HCT116 (cell line): ENCODE measurements at regions not wholly inside any gene's neighbourhood (a gene's known extent, or its start where the extent isn't known, plus 50 kb on each side); places are given as distances from the start of the nearest gene placed in this dataset.

Experiments
- ATAC-seq: fragments of 200-7000 bp; cut with Tn5 transposase; 2 replicates; pipeline ENCODE4 v1.9.1; 2020; ENCODE audit warnings: mild to moderate bottlenecking, moderate library complexity
- BruUV-seq: library from RNA; stranded (reverse); fragments of 400-500 nt; replicated peaks from 2 replicates; lab custom pipeline; 2021; lab: Mats Ljungman, UMichigan
- CTCF ChIA-PET: fragments of 300-600 bp; sonication (Branson Sonifier 250); formaldehyde crosslinking; loops from one replicate; lab custom pipeline; 2021; ENCODE audit warnings: antibody characterized with exemption; lab: Charles Lee
- POLR2A ChIA-PET: fragments of 300-600, 350-600 bp; sonication (Branson Sonifier 250); formaldehyde crosslinking; loops from one replicate; lab custom pipeline; 2021; ENCODE audit warnings: antibody characterized with exemption; lab: Charles Lee
- RAD21 ChIA-PET, 2 experiments: fragments of 300-600 bp; sonication (Branson Sonifier 250); formaldehyde crosslinking; loops; one replicate each; lab custom pipeline; 2023; ENCODE audit warnings: low total read pairs in 2 of 2; ENCODE audit not compliant: uncharacterized antibody in 2 of 2, unreplicated experiment in 2 of 2, low non-redundant PET in 1 of 2; lab: Charles Lee
- DNase-seq: peaks from one replicate; pipeline ENCODE4 v3.0.0-alpha.2; 2010; ENCODE audit warnings: low read depth, low spot score
- H2AFZ ChIP-seq: fragments of 200-600 bp; shearing (Covaris generic), sonication (generic); 2 replicates; pipeline ENCODE4 v1.6.1; 2017; ENCODE audit warnings: low read depth, mixed run types, mixed read lengths, antibody characterized with exemption, low read length; ENCODE audit not compliant: poor library complexity, severe bottlenecking
- H3K27ac ChIP-seq: 2 replicates; pipeline ENCODE4 v1.5.1; 2012; ENCODE audit warnings: low read depth, low read length
- H3K27me3 ChIP-seq: fragments of 200-600 bp; sonication (generic); 2 replicates; pipeline ENCODE4 v1.6.1; 2016; ENCODE audit warnings: mixed run types, low read length, mixed read lengths; ENCODE audit not compliant: insufficient read depth
- H3K36me3 ChIP-seq, 2 experiments: fragments of 200-500 bp in 1 of 2; fragments of 200-600 bp in 1 of 2; sonication (Bioruptor generic) in 1 of 2; sonication (generic) in 1 of 2; 2 replicates each; pipeline versions ENCODE4 v1.5.1 to v1.6.1; 2014 to 2016; ENCODE audit warnings: low read length in 2 of 2, inconsistent platforms in 1 of 2, mixed read lengths in 1 of 2, mixed run types in 1 of 2; ENCODE audit not compliant: insufficient read depth in 2 of 2, control insufficient read depth in 1 of 2
- H3K4me1 ChIP-seq, 2 experiments: fragments of 200-600 bp in 1 of 2; sonication (generic) in 1 of 2; 2 replicates each; pipeline versions ENCODE4 v1.5.1 to v1.6.1; 2012 to 2017; ENCODE audit warnings: low read length in 2 of 2, inconsistent platforms in 1 of 2, mild to moderate bottlenecking in 1 of 2, mixed read lengths in 1 of 2, mixed run types in 1 of 2, moderate library complexity in 1 of 2; ENCODE audit not compliant: insufficient read depth in 2 of 2, control insufficient read depth in 1 of 2
- H3K4me2 ChIP-seq: fragments of 200-600 bp; sonication (generic); 2 replicates; pipeline ENCODE4 v1.6.1; 2017; ENCODE audit warnings: mixed run types, low read length, mixed read lengths
- H3K4me3 ChIP-seq, 2 experiments: fragments of 200-600 bp in 1 of 2; sonication (generic) in 1 of 2; replicated peaks in 1 of 2; 2 replicates each; pipeline ENCODE4 v1.5.1; 2011 to 2016; ENCODE audit warnings: low read length in 2 of 2, control low read depth in 1 of 2, low read depth in 1 of 2, mild to moderate bottlenecking in 1 of 2, mixed read lengths in 1 of 2, mixed run types in 1 of 2
- H3K79me2 ChIP-seq: fragments of 200-600 bp; sonication (generic); 2 replicates; pipeline ENCODE4 v1.6.1; 2017; ENCODE audit warnings: mild to moderate bottlenecking, mixed run types, low read length, moderate library complexity, mixed read lengths; ENCODE audit not compliant: insufficient read depth
- H3K9ac ChIP-seq: fragments of 200-600 bp; sonication (generic); 2 replicates; pipeline ENCODE4 v1.6.1; 2016; ENCODE audit warnings: low read length, mixed read lengths
- H3K9me2 ChIP-seq: fragments of 200-600 bp; sonication (generic), shearing (Covaris generic); 2 replicates; pipeline ENCODE4 v1.6.1; 2017; ENCODE audit warnings: mixed run types, mild to moderate bottlenecking, moderate library complexity; ENCODE audit not compliant: insufficient read depth
- H3K9me3 ChIP-seq, 2 experiments: fragments of 200-500 bp in 1 of 2; fragments of 200-600 bp in 1 of 2; sonication (Bioruptor generic) in 1 of 2; sonication (generic) in 1 of 2; 2 replicates each; pipeline ENCODE4 v1.6.1; 2014 to 2017; ENCODE audit warnings: low read length in 2 of 2, mixed read lengths in 2 of 2, inconsistent platforms in 1 of 2, low read depth in 1 of 2, mild to moderate bottlenecking in 1 of 2, mixed run types in 1 of 2, moderate library complexity in 1 of 2; ENCODE audit not compliant: control insufficient read depth in 1 of 2, insufficient read depth in 1 of 2
- H4K20me1 ChIP-seq: fragments of 200-600 bp; sonication (generic), shearing (Covaris generic); 2 replicates; pipeline ENCODE4 v1.6.1; 2017; ENCODE audit warnings: mixed run types, mild to moderate bottlenecking, moderate library complexity; ENCODE audit not compliant: insufficient read depth
- ATF3 ChIP-seq: IDR thresholded peaks from 2 replicates; pipeline ENCODE4 v1.6.1; 2012
- CBX3 ChIP-seq: IDR thresholded peaks from 2 replicates; pipeline ENCODE4 v1.6.1; 2012; ENCODE audit warnings: low read depth
- CEBPB ChIP-seq: IDR thresholded peaks from 2 replicates; pipeline ENCODE4 v1.6.1; 2012; ENCODE audit warnings: low read depth
- EGR1 ChIP-seq: IDR thresholded peaks from 2 replicates; pipeline ENCODE4 v1.6.1; 2012; ENCODE audit warnings: low read depth
- ELF1 ChIP-seq: IDR thresholded peaks from 2 replicates; pipeline ENCODE4 v1.6.1; 2012; ENCODE audit warnings: low read depth, borderline replicate concordance
- EZH2 ChIP-seq: fragments of 200-600 bp; sonication (generic); IDR thresholded peaks from 2 replicates; pipeline ENCODE4 v1.6.1; 2017; ENCODE audit warnings: antibody characterized with exemption, mixed run types
- EZH2phosphoT487 ChIP-seq: fragments of 200-600 bp; IDR thresholded peaks from 2 replicates; pipeline ENCODE4 v1.6.1; 2018; ENCODE audit warnings: antibody characterized with exemption, borderline replicate concordance
- FOSL1 ChIP-seq: IDR thresholded peaks from 2 replicates; pipeline ENCODE4 v1.6.1; 2012; ENCODE audit warnings: low read depth
- POLR2A ChIP-seq: IDR thresholded peaks from 2 replicates; pipeline ENCODE4 v1.7.0; 2011; ENCODE audit warnings: borderline replicate concordance; ENCODE audit not compliant: insufficient read depth, insufficient read length; ENCODE audit errors: extremely low read depth
- POLR2AphosphoS5 ChIP-seq: IDR thresholded peaks from 2 replicates; pipeline ENCODE4 v1.6.1; 2011; ENCODE audit warnings: mild to moderate bottlenecking, low read depth, low read length, moderate library complexity
- RAD21 ChIP-seq: IDR thresholded peaks from 2 replicates; pipeline ENCODE4 v1.6.1; 2012; ENCODE audit warnings: low read depth, mild to moderate bottlenecking
- SIN3A ChIP-seq: IDR thresholded peaks from 2 replicates; pipeline ENCODE4 v1.6.1; 2012; ENCODE audit warnings: low read depth
- SP1 ChIP-seq: IDR thresholded peaks from 2 replicates; pipeline ENCODE4 v1.6.1; 2012; ENCODE audit warnings: low read depth
- SRF ChIP-seq: IDR thresholded peaks from 2 replicates; pipeline ENCODE4 v1.6.1; 2012; ENCODE audit warnings: low read depth
- TCF7L2 ChIP-seq: IDR thresholded peaks from 2 replicates; pipeline ENCODE4 v1.7.0; 2011; ENCODE audit warnings: borderline replicate concordance, inconsistent platforms; ENCODE audit not compliant: insufficient read depth, insufficient read length; ENCODE audit errors: extremely low read depth
- ZFX ChIP-seq: fragments of 450-650 bp; IDR thresholded peaks from 2 replicates; pipeline ENCODE4 v1.6.1; 2017
- intact Hi-C: fragments of 100-400 bp; cut with micrococcal nuclease; formaldehyde crosslinking; loops from 2 replicates; pipeline ENCODE4 v1.10.0; 2022
- TF ChIP-seq, protein P1 (sequence below), 3 experiments: fragments of 200-600 bp in 1 of 3; sonication (generic) in 1 of 3; IDR thresholded peaks in 2 of 3; conservative IDR thresholded peaks in 1 of 3; 2 replicates each; pipeline ENCODE4 v1.5.1; 2012 to 2017; ENCODE audit warnings: low read depth in 2 of 3, low read length in 2 of 3, antibody characterized with exemption in 1 of 3, borderline replicate concordance in 1 of 3, control low read depth in 1 of 3, mild to moderate bottlenecking in 1 of 3, mixed read lengths in 1 of 3, mixed run types in 1 of 3, moderate library complexity in 1 of 3; ENCODE audit not compliant: insufficient read depth in 1 of 3
- TF ChIP-seq, protein P2 (sequence below): IDR thresholded peaks from 2 replicates; pipeline ENCODE4 v1.6.1; 2012; ENCODE audit warnings: low read depth

DNA sequence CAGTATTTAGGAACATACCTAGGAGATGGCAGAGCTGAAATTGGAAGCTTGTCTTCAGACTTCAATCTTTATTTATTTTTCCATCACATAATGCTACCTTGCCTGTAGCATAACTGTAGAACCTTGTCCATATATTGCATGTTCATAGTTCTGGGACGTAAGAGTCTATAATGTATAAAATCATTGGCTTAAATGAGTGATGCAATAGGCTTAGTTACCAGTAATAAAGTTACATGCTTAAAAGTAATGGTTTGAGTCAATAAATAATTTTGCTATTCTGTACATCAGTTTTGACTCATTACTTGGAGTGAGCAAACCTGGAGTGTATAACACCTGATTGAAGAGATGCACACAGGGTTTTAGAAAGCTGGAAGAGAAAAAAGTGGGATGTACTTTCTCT, 229.3 kb downstream of the CDCA7 start:
- H3K9ac ChIP-seq: no peak overlapping the region
- BruUV-seq: no TSS peak
- ChIA-PET RAD21 (no interaction called here), CTCF (no interaction called here), POLR2A (no interaction called here)
- H3K4me3 ChIP-seq: no peak overlapping the region
- no peaks in the 10 kb centered on the region for H3K79me2 ChIP-seq
- DNase-seq (no peak), ATAC-seq (no peak)
- TF ChIP-seq EZH2phosphoT487: no peak
- no peak for TF ChIP-seq POLR2A
- TF ChIP-seq FOSL1: no peak
- no peak for TF ChIP-seq EZH2
- TF ChIP-seq TCF7L2: no peak
- TF ChIP-seq SP1: no peak
- no peak for TF ChIP-seq ATF3
- TF ChIP-seq CBX3: no peak
- TF ChIP-seq, protein P1, sequence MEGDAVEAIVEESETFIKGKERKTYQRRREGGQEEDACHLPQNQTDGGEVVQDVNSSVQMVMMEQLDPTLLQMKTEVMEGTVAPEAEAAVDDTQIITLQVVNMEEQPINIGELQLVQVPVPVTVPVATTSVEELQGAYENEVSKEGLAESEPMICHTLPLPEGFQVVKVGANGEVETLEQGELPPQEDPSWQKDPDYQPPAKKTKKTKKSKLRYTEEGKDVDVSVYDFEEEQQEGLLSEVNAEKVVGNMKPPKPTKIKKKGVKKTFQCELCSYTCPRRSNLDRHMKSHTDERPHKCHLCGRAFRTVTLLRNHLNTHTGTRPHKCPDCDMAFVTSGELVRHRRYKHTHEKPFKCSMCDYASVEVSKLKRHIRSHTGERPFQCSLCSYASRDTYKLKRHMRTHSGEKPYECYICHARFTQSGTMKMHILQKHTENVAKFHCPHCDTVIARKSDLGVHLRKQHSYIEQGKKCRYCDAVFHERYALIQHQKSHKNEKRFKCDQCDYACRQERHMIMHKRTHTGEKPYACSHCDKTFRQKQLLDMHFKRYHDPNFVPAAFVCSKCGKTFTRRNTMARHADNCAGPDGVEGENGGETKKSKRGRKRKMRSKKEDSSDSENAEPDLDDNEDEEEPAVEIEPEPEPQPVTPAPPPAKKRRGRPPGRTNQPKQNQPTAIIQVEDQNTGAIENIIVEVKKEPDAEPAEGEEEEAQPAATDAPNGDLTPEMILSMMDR (IDR thresholded peaks at IDR 0.05 in 2 of 3, conservative IDR thresholded peaks at IDR 0.05 in 1 of 3; ENCODE audit: borderline replicate concordance in 1 of 3, insufficient read depth in 1 of 3, low read depth in 2 of 3, low read length in 2 of 3): no peak
- TF ChIP-seq ZFX: no peak
- TF ChIP-seq, protein P2, sequence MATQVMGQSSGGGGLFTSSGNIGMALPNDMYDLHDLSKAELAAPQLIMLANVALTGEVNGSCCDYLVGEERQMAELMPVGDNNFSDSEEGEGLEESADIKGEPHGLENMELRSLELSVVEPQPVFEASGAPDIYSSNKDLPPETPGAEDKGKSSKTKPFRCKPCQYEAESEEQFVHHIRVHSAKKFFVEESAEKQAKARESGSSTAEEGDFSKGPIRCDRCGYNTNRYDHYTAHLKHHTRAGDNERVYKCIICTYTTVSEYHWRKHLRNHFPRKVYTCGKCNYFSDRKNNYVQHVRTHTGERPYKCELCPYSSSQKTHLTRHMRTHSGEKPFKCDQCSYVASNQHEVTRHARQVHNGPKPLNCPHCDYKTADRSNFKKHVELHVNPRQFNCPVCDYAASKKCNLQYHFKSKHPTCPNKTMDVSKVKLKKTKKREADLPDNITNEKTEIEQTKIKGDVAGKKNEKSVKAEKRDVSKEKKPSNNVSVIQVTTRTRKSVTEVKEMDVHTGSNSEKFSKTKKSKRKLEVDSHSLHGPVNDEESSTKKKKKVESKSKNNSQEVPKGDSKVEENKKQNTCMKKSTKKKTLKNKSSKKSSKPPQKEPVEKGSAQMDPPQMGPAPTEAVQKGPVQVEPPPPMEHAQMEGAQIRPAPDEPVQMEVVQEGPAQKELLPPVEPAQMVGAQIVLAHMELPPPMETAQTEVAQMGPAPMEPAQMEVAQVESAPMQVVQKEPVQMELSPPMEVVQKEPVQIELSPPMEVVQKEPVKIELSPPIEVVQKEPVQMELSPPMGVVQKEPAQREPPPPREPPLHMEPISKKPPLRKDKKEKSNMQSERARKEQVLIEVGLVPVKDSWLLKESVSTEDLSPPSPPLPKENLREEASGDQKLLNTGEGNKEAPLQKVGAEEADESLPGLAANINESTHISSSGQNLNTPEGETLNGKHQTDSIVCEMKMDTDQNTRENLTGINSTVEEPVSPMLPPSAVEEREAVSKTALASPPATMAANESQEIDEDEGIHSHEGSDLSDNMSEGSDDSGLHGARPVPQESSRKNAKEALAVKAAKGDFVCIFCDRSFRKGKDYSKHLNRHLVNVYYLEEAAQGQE: no peak
- no peak for TF ChIP-seq POLR2AphosphoS5
- TF ChIP-seq EGR1: no peak
- TF ChIP-seq SRF: no peak
- no peak for TF ChIP-seq CEBPB
- TF ChIP-seq SIN3A: no peak
- no peak for TF ChIP-seq RAD21
- TF ChIP-seq ELF1: no peak
- no peak overlapping the region for H3K27ac ChIP-seq
- H4K20me1 ChIP-seq: no peaks in the 10 kb centered on the region
- no peaks in the 10 kb centered on the region for H3K9me2 ChIP-seq
- peaks cover 8 to 9% of the 10 kb centered on the region in 2 experiments for H3K4me1 ChIP-seq
- no peak overlapping the region for H3K4me2 ChIP-seq
- H3K36me3 ChIP-seq: no peaks in the 10 kb centered on the region
- H2AFZ ChIP-seq: no peak overlapping the region
- intact Hi-C loops: no loop called here
- H3K9me3 ChIP-seq: no peaks in the 10 kb centered on the region
- H3K27me3 ChIP-seq: no peaks in the 10 kb centered on the region
